GM04504 (cell line): ENCODE measurements at regions not wholly inside any gene's neighbourhood (a gene's known extent, or its start where the extent isn't known, plus 50 kb on each side); places are given as distances from the start of the nearest gene placed in this dataset.
"Not testable (repeated sequence)": the region's sequence is repeated elsewhere in the genome, so short reads cannot be mapped to it uniquely, and the experiment has no call there.

Experiments used
- DNase-seq: peaks from one replicate; pipeline ENCODE4 v3.0.0-alpha.2; 2012; ENCODE audit warnings: low read depth

- not testable (repeated sequence) for DNase-seq
Observed at GRCh38 chr4:10388146-10388545, 69.1 kb downstream of the ZNF518B start.

- no peak for DNase-seq
Observed at GRCh38 chr4:10385994-10386394, 71.2 kb downstream of the ZNF518B start.

- no peak for DNase-seq
Observed at GRCh38 chr4:10384974-10385373, 72.3 kb downstream of the ZNF518B start.

GRCh38 chr4:10383417-10383816 is 73.8 kb downstream of the ZNF518B start:
- DNase-seq, result no peak

GRCh38 chr4:10382171-10382570 is 75.1 kb downstream of the ZNF518B start:
- DNase-seq, result not testable (repeated sequence)

GRCh38 chr4:10381146-10381545 is 76.1 kb downstream of the ZNF518B start:
- DNase-seq, result no peak

- no peak for DNase-seq
Observed at GRCh38 chr4:10380735-10381134, 76.5 kb downstream of the ZNF518B start.

GRCh38 chr4:10371869-10372471 is 85.3 kb downstream of the ZNF518B start:
- DNase-seq, result peak; percentile 28

- no peak for DNase-seq
Observed at GRCh38 chr4:10371121-10371520, 86.1 kb downstream of the ZNF518B start.

- no peak for DNase-seq
Observed at GRCh38 chr4:10369517-10369916, 87.7 kb downstream of the ZNF518B start.

GRCh38 chr4:10366628-10367027 is 90.6 kb downstream of the ZNF518B start:
- DNase-seq, result no peak

GRCh38 chr4:10364194-10364593 is 93.0 kb downstream of the ZNF518B start:
- no peak for DNase-seq

GRCh38 chr4:10354746-10355145 is 102.5 kb downstream of the ZNF518B start:
- DNase-seq, result no peak

GRCh38 chr4:10354225-10354624 is 103.0 kb downstream of the ZNF518B start:
- DNase-seq, result no peak

GRCh38 chr4:10353110-10353509 is 104.1 kb downstream of the ZNF518B start:
- no peak for DNase-seq

- no peak for DNase-seq
Observed at GRCh38 chr4:10348241-10348640, 109.0 kb downstream of the ZNF518B start.

- DNase-seq, result no peak
Observed at GRCh38 chr4:10347815-10348214, 109.4 kb downstream of the ZNF518B start.

GRCh38 chr4:10347281-10347795 is 109.9 kb downstream of the ZNF518B start:
- DNase-seq, result no peak

GRCh38 chr4:10346023-10346422 is 111.2 kb downstream of the ZNF518B start:
- peak; percentile 26 for DNase-seq

- no peak for DNase-seq
Observed at GRCh38 chr4:10345381-10345784, 111.8 kb downstream of the ZNF518B start.

GRCh38 chr4:10344824-10345223 is 112.4 kb downstream of the ZNF518B start:
- no peak for DNase-seq

GRCh38 chr4:10343656-10344055 is 113.6 kb downstream of the ZNF518B start:
- no peak for DNase-seq

- DNase-seq, result no peak
Observed at GRCh38 chr4:10342866-10343265, 114.4 kb downstream of the ZNF518B start.

- peak; percentile 51 for DNase-seq
Observed at GRCh38 chr4:10336471-10336870, 120.8 kb downstream of the ZNF518B start.
